IPS-20b (cell line): ENCODE measurements at regions not wholly inside any gene's neighbourhood (a gene's known extent, or its start where the extent isn't known, plus 50 kb on each side); places are given as distances from the start of the nearest gene placed in this dataset.
"Not testable (repeated sequence)": the region's sequence is repeated elsewhere in the genome, so short reads cannot be mapped to it uniquely, and the experiment has no call there.

Source experiments
- H3K27ac ChIP-seq: one replicate; pipeline ENCODE4 v1.5.1; 2013; ENCODE audit warnings: low read length
- H3K27me3 ChIP-seq: 2 replicates; pipeline ENCODE4 v1.6.1; 2013; ENCODE audit warnings: mild to moderate bottlenecking, low read length, inconsistent platforms; ENCODE audit not compliant: insufficient read depth
- H3K36me3 ChIP-seq: 2 replicates; pipeline ENCODE4 v1.6.1; 2013; ENCODE audit warnings: low read depth, mild to moderate bottlenecking, inconsistent platforms, low read length, moderate library complexity; ENCODE audit not compliant: insufficient read depth
- H3K4me1 ChIP-seq: 2 replicates; pipeline ENCODE4 v1.6.1; 2013; ENCODE audit warnings: mild to moderate bottlenecking, control low read depth, inconsistent platforms, low read length, moderate library complexity; ENCODE audit not compliant: insufficient read depth
- H3K4me3 ChIP-seq: 2 replicates; pipeline ENCODE4 v1.5.1; 2013; ENCODE audit warnings: mild to moderate bottlenecking, low read length, inconsistent platforms
- H3K9ac ChIP-seq: 2 replicates; pipeline ENCODE4 v1.6.1; 2013; ENCODE audit warnings: low read depth, mild to moderate bottlenecking, inconsistent platforms, low read length, moderate library complexity
- H3K9me3 ChIP-seq: 2 replicates; pipeline ENCODE4 v1.6.1; 2013; ENCODE audit warnings: mild to moderate bottlenecking, low read depth, low read length, inconsistent platforms; ENCODE audit not compliant: insufficient read depth

GRCh38 chr14:27668531-27668930 lies 1070.7 kb upstream of the NOVA1 start:
- H3K4me1 ChIP-seq: no peaks in the 10 kb centered on the region
- no peak overlapping the region for H3K9ac ChIP-seq
- H3K36me3 ChIP-seq: no peaks in the 10 kb centered on the region
- H3K27ac ChIP-seq: no peak overlapping the region
- H3K27me3 ChIP-seq: no peaks in the 10 kb centered on the region
- no peak overlapping the region for H3K4me3 ChIP-seq
- no peaks in the 10 kb centered on the region for H3K9me3 ChIP-seq

DNA sequence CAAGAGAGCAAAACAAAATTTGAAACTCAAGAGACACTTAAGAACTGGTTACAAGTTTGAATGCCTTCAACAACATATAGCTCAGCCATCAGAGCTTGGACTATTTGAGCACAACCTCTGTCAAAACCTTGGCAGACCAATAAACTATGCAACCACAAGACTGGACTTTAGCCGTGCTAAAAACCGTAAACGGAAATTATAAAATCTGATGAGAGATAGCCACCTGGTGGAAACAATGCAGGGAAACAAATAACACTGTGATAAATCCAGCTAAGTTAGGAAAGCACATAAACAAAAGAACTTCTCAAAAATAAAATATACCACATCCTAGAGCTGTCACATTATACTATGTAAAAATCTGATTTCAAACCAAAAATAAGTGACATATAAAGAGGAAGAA lies 1074.2 kb upstream of the NOVA1 start:
- H3K36me3 ChIP-seq: no peaks in the 10 kb centered on the region
- no peaks in the 10 kb centered on the region for H3K27me3 ChIP-seq
- H3K27ac ChIP-seq: no peak overlapping the region
- H3K9ac ChIP-seq: no peak overlapping the region
- no peaks in the 10 kb centered on the region for H3K4me1 ChIP-seq
- H3K9me3 ChIP-seq: no peaks in the 10 kb centered on the region
- peak overlapping the region; percentile 32; the same call in 1 of the 2 replicates for H3K4me3 ChIP-seq

- H3K4me3 ChIP-seq: peak overlapping the region; percentile 32; the same call in 1 of the 2 replicates
- H3K27me3 ChIP-seq, H3K27ac ChIP-seq, H3K9me3 ChIP-seq, H3K36me3 ChIP-seq, H3K9ac ChIP-seq, H3K4me1 ChIP-seq: not testable (repeated sequence)
Measured at GRCh38 chr14:27672811-27673737, 1075.2 kb upstream of the NOVA1 start.

GRCh38 chr14:27686137-27686536 lies 1080.5 kb upstream of the FOXG1 start:
- no peaks in the 10 kb centered on the region for H3K9me3 ChIP-seq
- peaks cover 25% of the 10 kb centered on the region for H3K4me1 ChIP-seq
- no peaks in the 10 kb centered on the region for H3K27me3 ChIP-seq
- no peak overlapping the region for H3K27ac ChIP-seq
- H3K4me3 ChIP-seq: no peak overlapping the region
- H3K36me3 ChIP-seq: no peaks in the 10 kb centered on the region
- H3K9ac ChIP-seq: no peak overlapping the region

DNA sequence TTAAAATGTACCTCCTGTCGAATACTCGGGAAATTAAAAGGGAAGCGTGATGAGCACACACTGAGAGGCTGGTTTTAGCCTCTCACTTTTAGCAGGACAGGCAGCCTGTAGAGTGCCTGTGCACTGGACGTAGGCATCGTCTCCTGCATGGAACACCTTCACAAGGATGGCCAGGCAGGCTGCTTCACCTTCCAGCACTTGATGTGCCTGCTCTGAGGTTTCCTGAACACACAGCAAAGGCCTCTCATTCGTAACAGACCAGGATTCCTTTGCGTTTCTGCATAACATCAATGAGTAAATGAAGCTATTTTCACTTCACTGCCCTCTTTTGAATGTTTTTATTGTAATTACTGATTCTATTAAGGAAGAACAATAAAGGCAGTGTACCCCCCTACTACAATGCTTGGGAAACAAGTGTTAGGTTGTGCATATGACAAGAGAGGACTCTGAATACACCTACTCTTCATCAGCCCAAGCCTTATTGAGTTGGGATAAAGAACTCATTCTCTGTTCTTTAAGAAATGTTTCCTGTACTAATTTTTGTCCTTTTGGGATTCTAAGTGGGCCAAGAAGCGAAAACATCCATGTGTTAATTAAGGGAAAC lies 1077.6 kb upstream of the FOXG1 start:
- H3K9ac ChIP-seq: no peak overlapping the region

DNA sequence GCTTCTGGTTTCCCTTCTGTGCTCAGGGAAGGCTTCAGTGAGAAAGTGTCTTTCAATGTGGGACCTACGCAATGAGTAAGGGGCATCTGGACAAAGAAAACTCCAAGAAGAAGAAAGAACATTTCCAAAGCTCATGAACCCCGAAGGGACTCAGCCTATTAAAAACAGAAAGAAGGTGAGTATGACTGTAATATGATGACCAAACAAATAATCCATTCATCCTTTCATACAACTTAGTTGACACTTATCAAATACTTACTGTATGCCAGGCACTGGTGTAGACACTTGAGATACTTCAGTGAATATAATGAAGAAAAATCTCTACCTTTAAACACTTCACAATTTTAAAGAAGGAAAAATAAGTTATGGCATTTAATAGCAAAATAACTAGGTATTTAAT lies 1054.2 kb upstream of the FOXG1 start:
- no peaks in the 10 kb centered on the region for H3K36me3 ChIP-seq
- H3K4me1 ChIP-seq: no peaks in the 10 kb centered on the region
- no peaks in the 10 kb centered on the region for H3K27me3 ChIP-seq
- no peak overlapping the region for H3K9ac ChIP-seq
- H3K4me3 ChIP-seq: no peak overlapping the region
- H3K9me3 ChIP-seq: peaks cover 37% of the 10 kb centered on the region
- no peak overlapping the region for H3K27ac ChIP-seq

More for the DNA sequence above, 1077.6 kb upstream of the FOXG1 start:
- H3K4me1 ChIP-seq: peaks cover 18% of the 10 kb centered on the region
- no peak overlapping the region for H3K4me3 ChIP-seq
- H3K27ac ChIP-seq: no peak overlapping the region
- no peaks in the 10 kb centered on the region for H3K27me3 ChIP-seq
- no peaks in the 10 kb centered on the region for H3K36me3 ChIP-seq
- H3K9me3 ChIP-seq: no peaks in the 10 kb centered on the region

GRCh38 chr14:27715561-27715960 lies 1051.0 kb upstream of the FOXG1 start:
- H3K4me3 ChIP-seq: no peak overlapping the region
- peaks cover 36% of the 10 kb centered on the region for H3K9me3 ChIP-seq
- no peaks in the 10 kb centered on the region for H3K27me3 ChIP-seq
- H3K27ac ChIP-seq: no peak overlapping the region
- no peaks in the 10 kb centered on the region for H3K36me3 ChIP-seq
- no peaks in the 10 kb centered on the region for H3K4me1 ChIP-seq
- no peak overlapping the region for H3K9ac ChIP-seq

GRCh38 chr14:27721760-27722159 lies 1044.8 kb upstream of the FOXG1 start:
- Histone ChIP-seq H3K4me1 (no peaks in the 10 kb centered on the region; the same call in 1 of the 2 replicates), H3K27ac (no peak overlapping the region), H3K9me3 (peaks cover 8% of the 10 kb centered on the region), H3K9ac (no peak overlapping the region), H3K4me3 (no peak overlapping the region), H3K36me3 (no peaks in the 10 kb centered on the region), H3K27me3 (no peaks in the 10 kb centered on the region)

- no peaks in the 10 kb centered on the region; the same call in 1 of the 2 replicates for H3K4me1 ChIP-seq
- no peaks in the 10 kb centered on the region for H3K9me3 ChIP-seq
- no peaks in the 10 kb centered on the region for H3K27me3 ChIP-seq
- H3K9ac ChIP-seq: no peak overlapping the region
- no peaks in the 10 kb centered on the region for H3K36me3 ChIP-seq
- H3K4me3 ChIP-seq: no peak overlapping the region
- no peak overlapping the region for H3K27ac ChIP-seq
Measured at GRCh38 chr14:27725482-27725881, 1041.1 kb upstream of the FOXG1 start.

DNA sequence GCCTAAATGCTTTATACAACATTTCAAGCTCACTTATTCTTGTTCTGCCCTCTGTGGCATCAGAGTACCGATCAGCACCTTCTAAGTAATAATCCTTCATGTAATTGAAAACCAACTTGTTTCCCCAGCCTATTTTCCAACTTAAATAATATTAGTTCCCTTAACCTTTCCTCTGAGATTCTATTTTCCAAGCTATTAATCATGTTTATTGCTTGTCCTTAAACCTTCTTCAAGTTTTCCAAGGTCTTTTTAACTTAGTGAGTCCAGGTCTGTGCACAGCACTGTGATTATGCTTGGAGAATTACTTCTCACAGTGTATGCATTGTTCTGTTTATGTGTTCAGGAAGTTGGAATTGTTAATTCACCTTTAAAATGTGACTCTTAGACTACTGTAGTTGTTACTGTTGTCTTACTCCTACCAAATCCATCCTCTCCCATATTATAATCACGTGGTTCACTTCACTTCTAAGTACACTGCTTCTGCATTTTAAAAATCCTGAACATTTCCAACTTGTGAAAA lies 1039.3 kb upstream of the FOXG1 start:
- Histone ChIP-seq H3K27me3 (no peaks in the 10 kb centered on the region), H3K4me1 (no peaks in the 10 kb centered on the region; the same call in 1 of the 2 replicates), H3K27ac (no peak overlapping the region), H3K9me3 (no peaks in the 10 kb centered on the region), H3K4me3 (no peak overlapping the region), H3K9ac (no peak overlapping the region), H3K36me3 (no peaks in the 10 kb centered on the region)

DNA sequence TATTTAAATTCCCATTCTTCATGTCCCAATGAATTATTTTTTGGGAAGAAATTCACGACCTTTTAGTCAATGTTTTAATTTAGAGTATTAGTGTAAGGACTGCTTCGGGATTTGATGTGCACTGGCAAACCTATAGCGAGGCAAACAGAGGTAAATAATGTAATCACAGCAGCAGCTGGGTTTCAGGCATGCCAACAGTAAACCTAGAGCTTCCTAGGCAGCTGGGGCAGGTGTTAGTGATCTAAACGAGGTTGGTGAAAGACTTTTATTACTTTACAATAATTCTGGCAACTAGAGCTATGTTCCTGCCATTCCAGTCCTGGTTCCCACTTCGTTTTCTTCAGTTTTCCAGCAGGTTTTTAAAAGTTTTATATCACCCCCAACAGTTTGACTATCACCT lies 1036.4 kb upstream of the FOXG1 start:
- H3K4me1 ChIP-seq: no peaks in the 10 kb centered on the region
- H3K9ac ChIP-seq: no peak overlapping the region
- H3K4me3 ChIP-seq: no peak overlapping the region
- H3K9me3 ChIP-seq: no peaks in the 10 kb centered on the region
- H3K36me3 ChIP-seq: no peaks in the 10 kb centered on the region
- H3K27ac ChIP-seq: no peak overlapping the region
- H3K27me3 ChIP-seq: no peaks in the 10 kb centered on the region
